HL-60 (cell line): ENCODE measurements at regions not wholly inside any gene's neighbourhood (a gene's known extent, or its start where the extent isn't known, plus 50 kb on each side); places are given as distances from the start of the nearest gene placed in this dataset.

Experiments used
- CTCF ChIP-seq: IDR thresholded peaks from one replicate; pipeline ENCODE4 v1.5.1; 2011; ENCODE audit warnings: low read length, control low read depth, inconsistent platforms; ENCODE audit not compliant: insufficient read depth
- GABPA ChIP-seq: IDR thresholded peaks from 2 replicates; pipeline ENCODE4 v1.6.1; 2012; ENCODE audit warnings: low read depth
- REST ChIP-seq: IDR thresholded peaks from 2 replicates; pipeline ENCODE4 v1.6.1; 2012; ENCODE audit warnings: low read depth; ENCODE audit not compliant: insufficient replicate concordance

GRCh38 chr6:168961264-168961656 lies 292.4 kb downstream of the THBS2 start:
- TF ChIP-seq CTCF (no peak), GABPA (no peak), REST (no peak)
